ENCODE measurements at regions not wholly inside any gene's neighbourhood (a gene's known extent, or its start where the extent isn't known, plus 50 kb on each side); places are given as distances from the start of the nearest gene placed in this dataset.
"Not testable (repeated sequence)": the region's sequence is repeated elsewhere in the genome, so short reads cannot be mapped to it uniquely, and the experiment has no call there.

GRCh38 chr18:66136039-66136438 lies 385.2 kb downstream of the CDH7 start:
- no peak for DNase-seq

DNA sequence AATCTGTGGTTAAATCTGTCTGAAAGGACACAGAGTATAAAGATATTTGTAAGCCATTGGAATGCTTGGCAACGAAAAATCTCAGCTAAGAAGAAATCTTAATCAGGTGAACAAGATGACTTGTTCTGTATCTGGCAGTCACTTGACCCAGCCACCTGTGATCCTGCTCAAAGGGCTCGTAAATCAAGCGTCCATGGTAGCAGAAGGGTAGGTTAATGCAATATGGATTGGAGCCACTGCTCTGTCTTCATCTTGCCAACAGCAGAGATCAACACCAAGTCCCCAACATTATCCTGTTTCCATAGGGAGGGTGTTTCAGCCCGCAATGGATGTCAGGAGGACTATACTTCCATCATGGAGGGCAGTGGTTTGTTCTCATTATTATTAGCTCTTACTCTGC lies 378.4 kb downstream of the CDH7 start:
- no peak for DNase-seq

DNA sequence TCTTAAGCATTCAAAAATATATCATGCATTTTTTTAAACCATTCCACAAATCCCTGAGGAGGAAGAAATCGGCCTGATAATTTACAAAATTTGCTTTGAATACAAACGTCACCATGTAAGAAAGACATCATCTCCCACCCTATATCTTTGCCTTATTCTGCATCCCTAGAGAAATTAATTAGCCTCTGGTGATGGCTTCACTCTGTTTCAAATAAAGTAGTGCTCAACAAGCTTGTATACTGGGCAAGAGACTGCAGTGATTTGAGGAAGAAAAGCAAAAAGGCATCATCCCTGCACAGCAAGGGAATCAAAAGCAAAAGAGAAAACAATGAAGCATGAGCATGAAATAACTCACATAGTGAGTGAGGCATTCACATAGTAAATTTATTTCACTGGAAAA lies 375.5 kb downstream of the CDH7 start:
- no peak for DNase-seq

- DNase-seq, result no peak
These were observed 373.6 kb downstream of the CDH7 start for GRCh38 chr18:66124394-66124793.

DNA sequence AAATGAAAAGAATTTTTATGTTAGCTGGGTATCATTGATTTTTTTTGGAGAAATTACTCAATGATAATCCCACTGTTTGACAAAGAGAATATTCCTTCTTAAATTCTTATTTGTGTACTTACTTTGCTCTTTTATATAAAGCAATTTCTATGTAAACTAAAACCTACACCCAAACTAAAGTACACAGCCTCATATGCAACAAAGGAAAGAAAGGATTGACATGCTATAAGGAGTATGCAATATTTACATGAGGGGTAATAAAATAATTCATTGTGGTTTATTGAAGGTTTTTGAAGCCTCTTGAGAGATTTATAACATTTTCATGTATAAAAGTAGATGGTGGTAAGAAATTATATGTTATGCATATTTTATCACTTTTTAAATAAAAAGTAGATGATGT lies 368.5 kb downstream of the CDH7 start:
- DNase-seq, result no peak

GRCh38 chr18:66111018-66111417 lies 360.2 kb downstream of the CDH7 start:
- DNase-seq, result no peak

DNA sequence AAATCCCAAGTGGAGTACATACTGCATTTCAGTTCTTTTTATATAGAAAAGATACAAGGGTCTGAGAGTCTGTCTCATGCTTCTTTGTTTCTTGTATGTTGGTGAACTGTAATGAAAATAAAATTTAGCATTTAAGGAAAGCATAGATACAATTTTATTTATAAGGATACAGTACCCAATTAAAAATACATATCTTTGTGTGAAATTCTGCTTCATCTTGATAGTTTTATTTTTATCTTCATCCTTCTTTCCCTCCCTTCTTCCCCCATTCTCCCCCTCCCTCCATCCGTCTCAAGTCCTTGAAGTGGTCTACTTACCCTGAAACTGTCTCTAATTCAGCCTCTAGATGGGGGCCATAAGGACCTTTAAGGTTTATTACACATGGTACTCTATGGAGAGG lies 359.8 kb downstream of the CDH7 start:
- DNase-seq, result no peak

GRCh38 chr18:66109981-66110380 lies 359.2 kb downstream of the CDH7 start:
- no peak for DNase-seq

GRCh38 chr18:66107546-66107945 lies 356.7 kb downstream of the CDH7 start:
- DNase-seq, result no peak

DNA sequence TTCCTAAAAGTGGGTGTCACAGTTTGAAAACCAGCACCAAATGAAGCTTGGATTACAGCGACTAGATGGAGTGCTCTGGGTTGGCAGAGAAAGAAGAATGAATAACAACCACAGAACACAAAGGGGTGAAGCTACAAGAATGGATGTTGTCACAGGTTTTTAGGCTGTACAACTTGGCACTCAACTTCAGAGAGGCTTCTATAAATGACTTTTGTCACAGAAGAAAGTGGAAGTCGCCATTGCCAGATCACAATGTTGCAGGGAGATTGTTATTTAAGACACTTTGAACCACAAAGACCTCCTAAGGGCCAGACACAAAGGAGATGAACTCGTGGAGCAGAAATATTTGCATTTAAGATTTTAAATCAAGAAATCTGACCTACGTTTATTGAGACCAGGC lies 354.2 kb downstream of the CDH7 start:
- no peak for DNase-seq

GRCh38 chr18:66103550-66103949 lies 352.7 kb downstream of the CDH7 start:
- DNase-seq, result no peak

DNA sequence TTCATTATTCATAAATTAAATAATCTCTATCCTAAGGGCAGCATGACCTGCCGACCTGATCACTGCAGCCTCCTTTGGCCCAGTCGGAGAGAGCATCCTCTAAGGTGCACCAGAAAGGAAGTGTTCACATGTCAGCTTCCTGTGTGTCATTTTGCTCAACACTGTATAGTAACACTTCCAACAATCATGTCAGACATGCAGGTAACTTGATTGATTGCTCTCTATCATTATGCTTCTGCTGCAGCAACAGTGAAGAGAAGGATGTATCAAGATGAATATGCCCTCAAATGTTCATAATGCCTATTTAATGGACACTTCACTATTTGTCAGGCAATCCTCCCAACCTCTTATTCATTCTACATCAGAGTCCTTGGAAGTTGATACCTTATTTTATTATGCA lies 332.3 kb downstream of the CDH7 start:
- DNase-seq, result no peak

- DNase-seq, result no peak
These were observed 328.4 kb downstream of the CDH7 start for GRCh38 chr18:66078925-66079800.

DNA sequence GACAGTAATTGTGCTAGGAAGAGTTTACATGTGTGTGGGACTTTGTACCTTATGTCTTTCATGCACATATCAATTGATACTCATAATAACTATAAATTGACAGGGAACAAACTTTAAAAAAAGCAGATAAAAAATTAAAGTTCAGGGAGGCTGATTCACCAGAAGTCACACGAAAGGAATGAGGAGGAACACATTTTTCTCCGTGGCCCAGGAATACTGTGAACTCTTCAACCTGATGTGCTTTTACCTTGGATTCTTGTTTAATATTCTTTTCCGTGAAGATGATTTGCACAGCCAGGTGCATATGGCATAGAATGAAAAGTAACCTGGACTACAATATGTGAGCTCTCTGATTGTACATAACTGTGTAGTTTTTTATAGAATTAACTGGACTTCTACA lies 326.3 kb downstream of the CDH7 start:
- DNase-seq, result no peak

DNA sequence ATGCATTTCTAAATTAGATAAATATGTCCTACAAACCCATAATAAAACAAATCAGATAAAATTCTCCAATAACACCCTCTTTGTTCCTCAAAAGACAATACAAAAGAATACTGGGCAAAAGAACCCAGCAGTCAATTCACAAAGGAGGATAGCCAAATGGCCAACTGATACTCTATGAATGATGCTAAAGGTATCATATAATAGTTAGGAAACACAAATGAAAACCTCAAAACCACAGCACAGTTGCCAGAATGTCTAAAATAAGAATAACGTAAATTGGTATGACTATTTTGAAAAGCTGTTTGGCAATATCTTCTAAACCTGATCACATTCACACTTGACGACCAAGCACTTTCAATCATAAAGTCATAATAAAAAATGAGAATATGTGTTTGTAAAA lies 315.4 kb downstream of the CDH7 start:
- no peak for DNase-seq

GRCh38 chr18:66048406-66048805 lies 297.6 kb downstream of the CDH7 start:
- DNase-seq, result no peak

- DNase-seq, result no peak
These were observed 295.3 kb downstream of the CDH7 start for GRCh38 chr18:66046032-66046602.

GRCh38 chr18:66043009-66043408 lies 292.2 kb downstream of the CDH7 start:
- DNase-seq, result no peak

- DNase-seq, result no peak
These were observed 263.2 kb downstream of the CDH7 start for GRCh38 chr18:66013969-66014368.

DNA sequence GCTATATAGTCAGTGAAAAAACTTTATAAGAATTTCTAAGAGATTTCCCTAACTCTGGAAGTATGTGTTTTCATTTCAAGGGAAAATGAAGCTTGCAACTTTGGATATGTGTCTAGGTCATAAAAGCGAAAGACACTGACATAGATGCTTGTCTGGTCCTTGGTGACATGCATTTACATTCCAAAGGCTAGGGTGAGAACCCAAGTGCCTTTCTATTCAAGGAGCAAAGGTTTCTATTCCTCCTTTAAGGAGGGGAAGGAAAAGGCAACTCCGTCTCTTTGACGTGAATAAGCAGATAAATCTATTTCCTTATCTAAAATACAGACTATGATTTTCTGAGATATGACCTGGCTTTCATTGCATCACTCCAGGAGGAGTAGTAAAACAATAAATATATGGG lies 261.1 kb downstream of the CDH7 start:
- DNase-seq, result no peak

DNA sequence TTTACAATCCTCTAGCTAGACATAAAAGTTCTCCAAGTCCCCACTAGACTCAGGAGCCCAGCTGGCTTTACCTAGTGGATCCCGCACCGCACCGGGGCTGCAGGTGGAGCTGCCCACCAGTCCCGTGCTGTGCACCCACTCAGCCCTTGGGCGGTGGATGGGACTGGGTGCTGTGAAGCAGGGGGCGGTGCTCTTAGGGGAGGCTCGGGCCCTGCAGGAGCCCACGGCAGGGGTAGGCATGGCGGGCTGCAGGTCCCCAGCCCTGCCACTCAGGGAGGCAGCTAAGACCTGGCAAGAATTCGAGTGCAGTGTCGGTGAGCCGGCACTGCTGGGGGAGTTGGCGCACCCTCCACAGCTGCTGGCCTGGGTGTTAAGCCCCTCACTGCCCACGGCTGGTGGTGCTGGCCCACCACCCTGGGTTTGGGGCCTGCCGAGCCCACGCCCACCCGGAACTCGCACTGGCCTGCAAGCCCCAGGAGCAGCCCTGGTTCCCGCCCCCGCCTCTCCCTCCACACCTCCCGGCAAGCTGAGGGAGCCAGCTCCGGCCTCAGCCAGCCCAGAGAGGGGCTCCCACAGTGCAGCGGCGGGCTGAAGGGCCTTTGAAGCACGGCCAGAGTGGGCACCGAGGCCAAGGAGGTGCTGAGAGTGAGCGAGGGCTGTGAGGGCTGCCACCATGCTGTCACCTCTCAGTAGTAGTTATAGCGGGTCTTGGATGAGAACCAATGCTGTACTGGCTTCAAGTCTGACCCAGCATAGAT lies 255.2 kb downstream of the CDH7 start:
- DNase-seq, result no peak

GRCh38 chr18:65998971-65999700 lies 248.3 kb downstream of the CDH7 start:
- not testable (repeated sequence) for DNase-seq

GRCh38 chr18:65995206-65995605 lies 244.4 kb downstream of the CDH7 start:
- no peak for DNase-seq
